HG03175 (cell line): ENCODE measurements at regions not wholly inside any gene's neighbourhood (a gene's known extent, or its start where the extent isn't known, plus 50 kb on each side); places are given as distances from the start of the nearest gene placed in this dataset.

Experiments used
- ATAC-seq: cut with Tn5 transposase; IDR thresholded peaks from one replicate; pipeline ENCODE4 v1.9.1; 2021; ENCODE audit warnings: mild to moderate bottlenecking, moderate library complexity; ENCODE audit not compliant: unreplicated experiment

DNA sequence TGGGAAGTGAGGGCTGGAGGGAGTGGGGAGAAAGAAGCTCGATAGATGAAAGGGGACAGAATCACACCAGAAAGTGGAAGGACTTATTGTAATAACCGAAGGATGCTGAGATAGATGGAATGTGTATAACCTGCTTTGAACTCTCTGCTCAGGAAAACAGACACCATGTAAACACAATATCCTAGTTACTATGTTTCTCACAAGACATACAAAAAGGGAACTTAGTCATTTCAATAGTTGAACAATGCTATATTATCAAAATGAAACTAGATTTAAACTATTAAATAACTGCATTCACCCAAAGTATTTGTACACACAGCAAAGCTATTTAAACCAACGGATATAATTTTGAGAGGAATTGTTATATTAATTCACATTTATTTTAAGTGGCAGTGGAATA lies 108.3 kb upstream of the GADL1 start:
- peak; percentile 64 for ATAC-seq

DNA sequence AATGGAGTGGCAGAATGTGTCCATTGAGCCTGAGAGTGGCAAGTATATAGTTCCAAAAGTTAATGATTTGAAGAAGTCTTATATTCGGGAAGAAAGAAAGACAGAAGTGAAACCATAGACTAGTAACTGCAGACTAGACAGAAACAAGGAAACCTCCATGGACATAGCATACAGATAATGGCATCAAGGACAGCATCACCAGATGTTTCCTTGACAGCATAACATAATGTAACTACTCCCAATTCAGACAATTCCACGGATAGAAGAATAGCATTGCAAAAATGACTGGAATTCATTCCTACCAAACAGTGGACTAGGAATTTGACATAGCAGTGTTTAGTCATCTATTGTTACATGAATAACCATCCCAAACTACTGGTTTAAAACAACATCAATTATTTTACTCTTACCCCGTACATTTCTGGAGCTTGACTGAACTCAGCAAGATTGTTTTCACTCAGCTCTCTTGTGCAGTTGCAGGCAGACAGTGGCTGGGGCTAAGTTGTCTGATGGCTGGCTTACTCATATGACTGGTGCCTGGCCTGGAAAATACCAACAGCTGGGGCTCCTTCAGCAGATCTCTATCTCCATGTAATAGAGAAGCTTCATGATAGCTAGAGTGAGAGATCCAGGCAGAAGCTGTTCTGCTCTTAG lies 109.7 kb upstream of the GADL1 start:
- ATAC-seq: peak; percentile 61

DNA sequence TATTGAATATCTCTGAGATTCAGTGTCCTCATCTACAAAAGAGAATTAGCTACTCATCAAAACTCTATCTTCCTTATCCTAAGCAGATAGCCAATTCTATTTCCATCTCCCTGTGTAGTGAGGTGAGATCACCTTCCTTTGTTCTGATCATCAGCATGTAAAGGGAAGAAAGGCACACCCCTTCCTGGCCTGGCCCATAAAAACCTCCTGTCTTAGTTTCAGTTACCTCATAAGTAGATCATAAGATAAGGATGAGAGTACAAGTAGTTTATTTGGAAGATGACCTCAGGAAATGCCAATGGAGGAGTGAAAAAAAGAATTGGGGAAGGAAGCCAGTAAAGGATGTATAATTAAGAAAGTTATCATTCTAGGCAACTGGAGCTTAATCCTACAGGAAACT lies 114.5 kb upstream of the GADL1 start:
- no peak for ATAC-seq

DNA sequence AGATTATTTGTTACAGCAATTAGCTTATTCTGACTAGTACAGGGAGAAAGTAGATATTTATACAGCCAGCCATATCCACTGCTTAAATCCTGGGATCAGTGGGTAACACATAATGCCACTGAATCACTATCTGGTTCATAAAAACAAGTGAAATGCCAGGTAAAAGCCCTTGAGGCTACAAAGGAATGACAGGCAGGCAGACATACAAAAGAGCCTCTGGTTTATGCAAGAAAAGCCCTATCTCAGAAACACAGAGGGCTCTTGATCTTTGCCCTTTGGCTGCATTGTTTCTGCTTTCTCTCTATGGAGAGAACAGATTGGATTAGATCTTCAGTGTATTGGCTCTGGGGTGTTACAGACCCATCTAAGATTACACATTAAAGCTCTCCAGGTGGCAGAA lies 115.4 kb upstream of the GADL1 start:
- no peak for ATAC-seq

DNA sequence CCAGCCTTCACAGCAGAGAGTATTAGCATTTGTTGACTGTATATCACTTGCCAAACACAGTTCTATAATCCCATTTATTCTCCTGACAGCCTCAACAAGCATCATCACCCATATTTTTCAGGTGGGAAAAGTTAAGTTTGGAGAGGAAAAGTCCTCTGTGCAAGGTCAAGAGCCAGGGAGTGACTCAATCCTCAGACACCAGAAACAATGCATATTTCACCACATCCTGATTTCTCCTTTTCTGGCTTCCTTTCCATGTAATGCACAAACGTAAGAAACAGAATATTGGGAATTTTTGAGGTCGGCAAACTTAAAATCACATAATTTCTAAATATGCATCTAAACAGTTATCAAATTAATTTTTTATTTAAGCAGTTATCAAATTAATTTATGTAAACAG lies 116.0 kb upstream of the GADL1 start:
- ATAC-seq: no peak

DNA sequence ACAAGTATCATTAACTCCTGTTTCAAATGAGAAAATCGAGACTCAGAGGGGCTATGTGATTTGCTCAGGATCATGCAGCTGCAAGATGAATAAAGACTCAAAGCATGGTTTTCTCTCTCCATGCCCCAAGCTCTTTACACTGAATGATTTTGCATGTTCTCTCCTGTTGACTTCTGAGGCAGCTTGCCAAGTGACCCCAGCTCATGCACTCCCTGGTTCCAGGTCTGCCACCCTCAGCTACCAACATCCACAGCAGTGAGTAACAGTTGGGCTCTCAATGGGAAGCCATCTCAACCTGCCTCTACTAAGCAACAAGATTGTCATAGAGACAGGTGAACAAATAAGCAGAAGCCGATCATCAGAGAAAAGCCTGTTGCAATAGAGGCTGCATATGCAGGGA lies 116.9 kb upstream of the GADL1 start:
- ATAC-seq: no peak

DNA sequence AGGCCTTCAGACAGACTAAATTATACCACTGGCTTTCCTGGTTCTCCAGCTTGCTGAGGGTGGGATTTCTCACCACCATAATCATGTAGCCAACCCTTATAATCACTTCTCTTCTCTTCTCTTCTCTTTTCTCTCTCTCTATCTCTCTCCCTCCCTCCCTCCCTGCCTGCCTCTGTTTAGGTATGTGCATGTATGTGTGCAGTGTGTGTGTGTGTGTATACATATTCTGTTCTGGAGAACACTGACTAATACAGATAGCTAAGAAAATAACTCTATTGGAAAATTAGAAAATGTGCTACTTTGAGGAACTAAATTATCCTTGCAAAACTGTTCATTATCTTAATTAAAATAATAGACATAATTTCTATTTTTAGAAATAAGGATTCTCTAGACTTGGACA lies 118.6 kb upstream of the GADL1 start:
- no peak for ATAC-seq

DNA sequence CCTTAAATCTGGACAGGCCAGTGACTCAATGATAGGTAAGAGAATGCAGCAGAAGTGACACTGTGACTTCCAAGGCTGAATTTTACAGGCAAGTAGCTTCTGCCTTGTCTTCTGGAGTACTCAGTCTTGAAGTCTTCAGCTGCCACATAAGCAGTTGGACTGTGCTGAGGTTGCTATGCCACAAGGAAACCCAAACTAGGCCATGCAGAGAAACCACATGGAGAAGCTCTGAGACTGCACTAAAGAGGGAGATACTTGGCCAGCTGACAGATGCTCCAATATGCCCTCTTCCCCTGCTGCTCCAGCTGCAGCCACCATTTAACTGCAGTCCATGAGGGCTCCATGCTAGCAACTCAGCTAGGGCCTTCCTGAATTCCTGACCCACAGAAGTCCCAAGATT lies 119.4 kb upstream of the GADL1 start:
- ATAC-seq: no peak

DNA sequence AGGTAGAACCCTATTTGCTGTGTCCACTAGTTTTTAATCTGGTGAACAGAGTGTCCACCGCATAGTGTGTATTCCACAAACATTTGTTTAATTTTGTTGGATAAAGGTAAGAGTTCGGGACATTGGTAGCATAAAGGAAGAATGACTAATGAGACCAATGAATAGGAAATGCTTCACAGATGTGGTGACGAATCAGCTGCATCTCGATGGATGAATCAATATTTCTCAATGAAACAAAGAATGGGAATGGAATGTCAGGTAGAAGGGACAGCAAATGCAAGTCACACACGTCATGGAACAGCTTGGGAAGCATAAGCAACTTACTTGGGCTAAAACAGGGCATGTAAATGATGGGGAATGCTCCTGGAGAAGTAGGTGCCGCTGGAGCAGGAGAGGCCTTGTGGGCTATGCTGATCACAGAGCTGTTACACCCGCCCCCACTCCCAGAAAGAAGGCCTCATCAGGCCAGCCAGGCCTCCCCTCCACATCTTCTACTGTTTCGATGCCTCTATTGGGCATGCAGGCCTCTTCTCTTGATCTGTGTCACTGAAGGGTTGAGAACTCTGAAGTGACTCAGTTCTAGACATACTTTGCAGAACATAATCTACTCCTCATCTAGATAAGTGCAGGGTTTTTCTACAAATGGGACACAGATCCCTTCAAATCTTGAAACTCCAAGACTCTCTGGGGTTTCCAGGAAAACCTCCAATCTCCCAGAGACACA lies 120.0 kb upstream of the GADL1 start:
- ATAC-seq: no peak

DNA sequence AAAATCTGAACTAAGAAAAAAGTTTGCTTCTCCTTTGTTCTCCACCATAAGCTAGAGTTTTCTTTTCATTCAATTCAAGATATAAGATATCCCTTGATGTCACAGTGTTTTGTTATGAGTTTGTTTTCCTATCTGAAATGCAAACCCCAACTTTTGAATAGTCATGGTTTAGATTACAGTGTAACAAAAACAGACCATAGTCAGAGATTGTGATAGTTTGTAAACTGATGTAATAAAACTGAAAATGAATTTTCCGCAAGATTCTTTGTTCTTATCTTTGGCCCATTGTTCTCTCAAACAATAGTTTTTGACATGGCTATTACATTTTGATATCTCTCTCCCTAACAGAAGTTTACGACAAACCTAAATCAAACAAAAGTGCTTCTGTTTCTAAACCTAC lies 121.7 kb upstream of the GADL1 start:
- no peak for ATAC-seq

DNA sequence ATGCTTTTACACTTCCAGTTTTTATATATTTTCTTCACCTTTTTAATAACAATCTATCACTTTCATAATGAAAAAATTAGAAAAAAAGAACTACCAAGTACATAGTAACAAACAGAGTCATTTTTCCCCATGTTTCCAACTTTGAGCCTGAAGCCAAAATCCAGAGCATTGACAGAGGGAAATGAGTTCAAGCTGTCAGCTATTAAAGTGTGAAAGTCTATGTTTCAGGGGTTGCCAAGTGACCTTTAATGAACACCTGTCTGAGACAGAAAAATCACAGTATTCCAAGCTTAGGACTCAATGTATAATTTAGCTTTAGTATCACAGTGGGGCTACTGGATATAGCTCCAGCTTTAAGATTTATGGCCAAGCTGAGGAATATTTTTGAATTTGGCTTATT lies 128.3 kb upstream of the GADL1 start:
- no peak for ATAC-seq

DNA sequence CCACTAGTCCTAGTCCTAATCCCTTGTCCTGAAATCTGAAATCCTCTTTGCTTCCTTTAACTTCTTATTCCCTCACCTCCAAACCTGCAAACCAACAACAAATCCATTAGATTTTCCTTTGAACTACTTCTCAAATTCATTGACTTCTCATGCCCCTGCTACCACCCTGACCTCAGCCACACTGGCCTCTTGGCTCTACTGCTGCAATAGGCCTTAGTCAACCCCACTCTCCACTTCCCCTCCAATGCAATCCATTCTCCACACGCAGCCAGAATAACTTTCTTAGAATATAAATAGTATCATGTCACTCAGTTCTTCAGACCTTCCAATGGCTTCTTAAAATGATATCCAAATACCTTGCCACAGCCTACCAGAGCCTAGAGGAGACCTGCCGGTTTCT lies 131.1 kb upstream of the GADL1 start:
- ATAC-seq: no peak

DNA sequence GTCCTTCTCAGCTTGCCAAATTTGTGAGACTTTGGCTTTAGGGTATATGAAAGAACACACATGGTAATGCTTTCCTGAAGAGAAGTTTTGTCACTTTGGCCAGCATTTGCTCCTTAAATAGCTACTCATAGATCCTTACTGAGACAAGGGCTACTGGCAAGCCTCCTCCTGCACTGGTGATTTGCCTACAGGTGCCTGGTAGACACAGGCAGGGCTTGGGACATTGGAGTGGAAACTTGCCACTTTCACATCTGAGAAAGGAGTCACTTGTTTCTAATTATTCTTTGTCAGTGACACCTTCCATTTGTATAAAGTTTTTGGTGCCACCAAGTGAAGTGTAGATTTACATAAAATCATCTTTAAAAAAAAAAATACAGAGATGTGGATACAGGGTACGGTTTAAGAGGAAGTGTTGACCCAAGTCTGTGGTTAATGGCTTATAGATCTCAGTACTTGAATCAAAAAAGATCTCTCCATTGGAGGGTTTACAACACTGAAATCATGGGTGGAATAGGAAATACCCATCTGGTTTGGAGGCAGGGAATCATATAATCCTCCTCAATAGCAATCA lies 132.8 kb upstream of the GADL1 start:
- ATAC-seq: peak; percentile 72

DNA sequence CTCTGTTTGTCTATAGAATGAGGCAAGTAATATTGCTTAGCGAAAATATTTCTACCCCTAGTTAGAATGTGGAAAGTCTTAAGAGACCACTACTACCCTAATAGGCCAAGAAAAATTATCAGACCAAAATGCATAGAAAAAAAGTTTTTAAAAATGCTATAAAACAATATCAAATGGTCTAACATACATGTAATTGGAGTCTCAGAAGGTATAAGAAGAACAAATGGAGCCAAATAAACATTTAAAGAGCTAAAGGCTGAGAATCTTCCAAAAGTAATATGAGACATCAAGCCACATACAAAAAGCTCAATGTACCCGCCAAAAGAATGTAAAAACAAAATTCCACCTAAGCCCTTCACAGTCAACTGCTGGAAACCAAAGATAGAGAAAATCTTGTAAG lies 133.5 kb upstream of the GADL1 start:
- no peak for ATAC-seq

DNA sequence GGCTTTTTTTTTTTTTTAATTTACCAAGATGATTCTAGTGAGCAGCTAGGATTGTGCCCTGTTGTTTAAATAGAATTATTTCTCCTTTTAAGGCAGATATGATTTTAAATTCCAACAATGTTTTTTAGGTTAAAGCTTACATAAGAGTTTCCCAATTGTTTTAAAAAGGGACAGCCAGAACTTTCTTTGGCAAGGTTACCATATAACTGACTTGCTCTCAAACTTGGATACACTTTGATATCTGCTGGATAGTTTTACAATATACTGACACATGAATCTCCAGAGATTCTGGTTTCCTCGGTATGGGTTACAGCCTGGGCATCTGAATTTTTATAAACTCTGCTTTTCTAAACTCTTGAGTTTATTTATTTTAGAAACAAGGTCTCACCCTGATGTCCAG lies 134.3 kb upstream of the GADL1 start:
- ATAC-seq: no peak

DNA sequence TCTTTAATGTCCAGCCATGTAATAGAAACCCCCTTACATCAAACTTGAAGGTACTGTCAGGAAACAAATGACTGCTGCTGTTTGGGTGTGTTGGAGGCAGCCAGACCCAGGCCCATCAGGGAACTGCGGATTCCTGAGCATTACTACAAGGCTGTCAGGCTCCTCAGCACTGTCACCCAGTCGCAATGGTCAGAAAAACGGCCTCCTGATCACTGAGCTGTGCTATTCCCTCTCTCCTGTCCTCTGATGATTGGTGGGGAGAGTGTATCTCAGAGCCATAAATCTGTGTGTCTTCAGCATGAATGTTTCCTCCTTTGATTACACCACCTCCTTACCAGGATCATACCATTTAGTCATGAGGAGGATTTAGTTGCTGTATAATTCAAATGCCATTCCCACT lies 135.2 kb upstream of the GADL1 start:
- no peak for ATAC-seq

DNA sequence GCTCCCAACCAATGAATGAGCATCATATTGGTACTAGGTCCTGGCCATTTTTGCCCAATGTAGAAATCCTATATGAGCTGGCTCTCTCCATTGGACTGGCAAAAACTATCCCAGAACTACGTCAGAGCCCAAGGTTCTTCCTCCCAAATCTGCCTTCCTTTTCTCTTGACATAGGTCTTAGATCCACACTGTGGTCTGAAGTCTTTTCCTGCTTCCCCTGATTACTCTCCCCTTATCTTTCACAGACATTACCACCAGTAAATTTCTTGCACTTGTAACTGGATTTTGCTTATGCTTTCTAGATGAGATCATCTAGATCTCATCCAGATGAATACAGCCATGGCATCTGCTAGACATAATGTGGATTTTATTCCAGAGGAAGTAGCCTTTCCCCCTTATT lies 141.2 kb upstream of the GADL1 start:
- ATAC-seq: no peak

DNA sequence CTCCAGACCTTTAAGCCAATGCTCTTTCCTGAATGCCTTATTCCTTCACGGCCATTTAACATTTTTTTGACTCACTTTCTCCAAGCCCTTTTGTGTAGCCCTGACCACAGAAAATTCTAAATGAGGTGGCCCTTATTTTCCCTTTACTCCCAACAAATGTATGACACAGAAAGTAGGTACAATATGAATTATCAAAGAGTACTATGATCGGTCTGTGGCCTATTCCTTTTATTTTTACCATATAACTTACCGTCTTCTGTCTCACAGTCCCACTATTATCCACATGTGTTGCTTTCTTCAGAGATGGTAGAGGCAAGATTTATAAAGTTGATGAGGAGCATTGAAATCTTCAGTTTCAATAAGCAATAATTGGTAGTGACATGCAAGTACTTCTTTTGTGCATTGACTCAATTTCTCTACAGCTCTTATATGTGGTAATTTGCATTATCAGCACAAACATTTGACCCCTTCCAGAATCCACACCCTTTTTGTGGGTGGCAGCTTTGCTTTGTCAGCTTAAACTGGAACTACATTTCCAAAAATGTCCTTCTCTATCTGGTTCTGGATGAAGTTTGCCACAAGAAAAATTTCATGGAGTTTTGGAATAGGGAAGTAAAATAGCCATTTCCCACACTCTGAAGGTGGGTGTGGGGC lies 143.8 kb upstream of the GADL1 start:
- ATAC-seq: no peak

DNA sequence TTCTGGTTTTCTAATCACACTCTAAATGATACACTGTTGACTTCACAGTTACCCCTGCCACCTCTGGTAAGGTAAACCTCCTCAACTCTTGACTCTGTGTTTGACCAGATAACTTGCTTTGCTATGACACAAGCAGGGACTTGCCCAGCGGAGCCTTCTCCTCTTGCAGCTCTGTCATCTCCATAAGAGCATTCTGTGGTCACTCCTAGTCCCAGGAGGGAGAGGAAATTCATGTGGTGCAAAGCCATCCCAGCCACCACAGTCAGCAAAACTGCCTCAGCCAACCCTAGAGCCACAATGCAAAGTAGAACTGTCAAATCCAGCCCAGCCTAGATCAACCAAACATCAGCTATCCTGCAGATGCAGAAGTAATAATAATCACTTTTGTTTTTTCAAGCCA lies 144.7 kb upstream of the GADL1 start:
- ATAC-seq: no peak

DNA sequence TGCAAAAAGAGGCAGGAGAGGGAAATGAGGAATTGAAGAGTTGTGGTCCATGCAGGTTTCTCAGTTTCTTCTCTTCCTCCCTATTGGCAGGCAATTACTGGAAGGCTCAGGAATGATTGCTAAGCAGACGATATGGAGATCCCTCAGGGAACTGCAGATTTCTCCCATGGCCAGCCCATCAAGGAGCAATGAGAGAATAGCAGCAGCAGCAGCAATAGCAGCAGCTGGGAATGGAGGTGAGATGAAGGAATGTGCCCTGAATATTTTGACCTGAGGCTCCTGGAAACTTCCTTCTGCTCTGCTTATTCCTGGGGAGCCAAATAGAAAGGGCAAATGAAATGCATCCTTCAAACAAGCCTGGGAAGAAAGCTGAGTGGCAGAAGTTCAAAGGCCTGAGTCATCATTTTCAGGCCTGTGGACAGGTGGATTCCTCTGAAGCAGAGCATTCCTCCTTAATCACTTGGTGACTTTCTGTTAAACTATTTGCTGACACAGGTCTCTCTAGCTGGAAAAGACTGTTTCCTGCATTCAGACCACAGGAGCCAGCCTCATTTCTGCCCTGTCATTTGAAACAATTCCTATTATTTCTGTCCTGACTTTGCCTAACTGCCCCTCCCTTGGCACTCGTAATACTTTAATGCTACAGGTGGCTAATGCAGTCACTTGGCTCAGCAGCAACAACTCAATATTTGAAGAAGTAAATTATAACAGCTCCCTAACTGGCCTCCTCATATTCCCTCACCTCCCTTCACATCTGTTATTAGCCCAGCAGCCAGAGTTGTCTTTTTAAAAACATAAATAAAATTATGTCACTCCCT lies 146.9 kb upstream of the GADL1 start:
- no peak for ATAC-seq

DNA sequence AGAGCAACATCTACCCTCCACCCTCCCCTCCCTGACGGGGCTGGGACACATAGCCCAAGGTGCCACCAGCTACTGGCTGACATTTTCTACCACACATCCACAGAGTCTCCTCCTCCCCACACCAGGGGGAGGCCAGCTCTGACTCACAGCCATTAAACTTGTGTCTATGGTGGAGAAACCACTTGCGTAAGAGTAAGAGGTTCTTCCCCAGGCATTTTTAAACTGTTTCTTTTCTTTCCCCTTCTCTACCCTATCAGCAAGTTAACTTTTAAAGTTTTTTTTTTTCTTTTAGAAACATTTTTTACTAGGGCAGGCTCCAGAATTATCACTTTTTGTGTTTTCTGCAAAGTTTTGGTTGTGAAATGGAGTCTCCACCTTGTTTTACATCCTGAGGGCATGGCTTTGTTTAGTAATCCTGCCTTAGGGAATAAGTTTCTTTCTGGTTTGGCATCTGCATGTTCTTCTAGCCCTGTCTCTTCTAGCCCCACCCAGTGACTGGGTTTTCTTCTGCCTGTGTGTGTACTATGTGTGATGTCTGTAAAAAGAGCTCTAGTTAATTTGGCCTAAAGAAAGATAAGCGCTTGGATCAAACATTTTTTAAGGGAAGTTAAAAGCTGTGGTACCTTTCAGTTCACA lies 148.8 kb upstream of the GADL1 start:
- ATAC-seq: no peak
